CD14-positive monocyte (primary cell): ENCODE measurements at regions not wholly inside any gene's neighbourhood (a gene's known extent, or its start where the extent isn't known, plus 50 kb on each side); places are given as distances from the start of the nearest gene placed in this dataset.

ENCODE experiments used
- DNase-seq, 3 donors: peaks; one replicate each; pipeline ENCODE4 v3.0.0-alpha.2; 2011 to 2022
- H2AFZ ChIP-seq: 2 replicates; pipeline ENCODE4 v1.6.0; 2012; ENCODE audit warnings: mild to moderate bottlenecking, low read depth, low read length, inconsistent platforms; ENCODE audit not compliant: insufficient read depth, poor library complexity, severe bottlenecking
- H3K27ac ChIP-seq, 2 donors: 1 replicate in 1 of 2; 2 replicates in 1 of 2; pipeline ENCODE4 v1.5.1; 2012 to 2013; ENCODE audit warnings: low read length in 2 of 2, control low read depth in 1 of 2, inconsistent platforms in 1 of 2, low read depth in 1 of 2, mild to moderate bottlenecking in 1 of 2
- H3K27me3 ChIP-seq, 2 donors: one replicate each; pipeline versions ENCODE4 v1.6.0 to v1.6.1; 2011 to 2013; ENCODE audit warnings: low read length in 2 of 2; ENCODE audit not compliant: control insufficient read depth in 2 of 2, insufficient read depth in 2 of 2
- H3K36me3 ChIP-seq, 2 donors: replicated peaks in 1 of 2; 1 replicate in 1 of 2; 2 replicates in 1 of 2; pipeline versions ENCODE4 v1.5.1 to v1.6.1; 2012 to 2013; ENCODE audit warnings: low read length in 2 of 2, control low read depth in 1 of 2, inconsistent platforms in 1 of 2, mild to moderate bottlenecking in 1 of 2; ENCODE audit not compliant: insufficient read depth in 2 of 2, control insufficient read depth in 1 of 2
- H3K4me1 ChIP-seq, 2 donors: 1 replicate in 1 of 2; 2 replicates in 1 of 2; pipeline versions ENCODE4 v1.5.1 to v1.6.1; 2012 to 2013; ENCODE audit warnings: low read length in 2 of 2, control low read depth in 1 of 2, inconsistent platforms in 1 of 2, mild to moderate bottlenecking in 1 of 2, moderate library complexity in 1 of 2; ENCODE audit not compliant: insufficient read depth in 2 of 2, control insufficient read depth in 1 of 2
- H3K4me2 ChIP-seq: replicated peaks from 2 replicates; pipeline ENCODE3; 2012; ENCODE audit warnings: low read length, moderate library complexity, mild to moderate bottlenecking; ENCODE audit not compliant: poor library complexity, severe bottlenecking; ENCODE audit errors: extremely low read depth
- H3K4me3 ChIP-seq, 3 experiments: fragments of 200-600 bp in 1 of 3; sonication (generic) in 1 of 3; replicated peaks in 1 of 3; 1 replicate in 2 of 3; 2 replicates in 1 of 3; pipeline ENCODE4 v1.5.1; 2011 to 2013; ENCODE audit warnings: low read length in 3 of 3, mild to moderate bottlenecking in 3 of 3, control low read depth in 2 of 3, low read depth in 2 of 3, inconsistent platforms in 1 of 3, moderate library complexity in 1 of 3
- H3K79me2 ChIP-seq: 2 replicates; pipeline ENCODE4 v1.6.0; 2012; ENCODE audit warnings: mild to moderate bottlenecking, control low read depth, inconsistent platforms, low read length, moderate library complexity; ENCODE audit not compliant: insufficient read depth
- H3K9ac ChIP-seq: 2 replicates; pipeline ENCODE4 v1.6.0; 2017; ENCODE audit warnings: low read length, mild to moderate bottlenecking; ENCODE audit not compliant: insufficient read depth, poor library complexity, severe bottlenecking
- H3K9me3 ChIP-seq, 2 donors: replicated peaks in 1 of 2; 1 replicate in 1 of 2; 2 replicates in 1 of 2; pipeline versions ENCODE4 v1.5.1 to v1.6.1; 2012 to 2013; ENCODE audit warnings: low read length in 2 of 2, control low read depth in 1 of 2; ENCODE audit not compliant: control insufficient read depth in 1 of 2, insufficient read depth in 1 of 2
- H4K20me1 ChIP-seq: 2 replicates; pipeline ENCODE4 v1.6.0; 2012; ENCODE audit warnings: mild to moderate bottlenecking, low read length, control low read depth, moderate library complexity; ENCODE audit not compliant: insufficient read depth
- H3K27ac Mint-ChIP-seq, 7 donors: one replicate each; pipeline ENCODE4 v1.8.0; 2020; ENCODE audit warnings: mild to moderate bottlenecking in 7 of 7, mixed read lengths in 7 of 7, moderate library complexity in 6 of 7, inconsistent platforms in 2 of 7
- H3K27me3 Mint-ChIP-seq, 3 donors: one replicate each; pipeline ENCODE4 v1.8.0; 2021 to 2022; ENCODE audit warnings: low read depth in 3 of 3, mild to moderate bottlenecking in 3 of 3, mixed read lengths in 3 of 3, moderate library complexity in 3 of 3, inconsistent platforms in 1 of 3
- H3K36me3 Mint-ChIP-seq, 2 donors: one replicate each; pipeline ENCODE4 v1.8.0; 2020; ENCODE audit warnings: mixed read lengths in 2 of 2, inconsistent platforms in 1 of 2, mild to moderate bottlenecking in 1 of 2
- H3K4me1 Mint-ChIP-seq: one replicate; pipeline ENCODE4 v1.8.0; 2020; ENCODE audit warnings: mild to moderate bottlenecking, mixed read lengths
- H3K4me3 Mint-ChIP-seq, 2 donors: one replicate each; pipeline ENCODE4 v1.8.0; 2020; ENCODE audit warnings: mild to moderate bottlenecking in 2 of 2, mixed read lengths in 2 of 2, moderate library complexity in 1 of 2
- H3K9me3 Mint-ChIP-seq, 7 donors: one replicate each; pipeline ENCODE4 v1.8.0; 2020 to 2022; ENCODE audit warnings: mixed read lengths in 7 of 7, mild to moderate bottlenecking in 6 of 7, moderate library complexity in 6 of 7, inconsistent platforms in 2 of 7
- CTCF ChIP-seq: fragments of 200-600 bp; IDR thresholded peaks from one replicate; pipeline ENCODE4 v1.8.0; 2022; ENCODE audit warnings: antibody characterized with exemption, mild to moderate bottlenecking
- WGBS: methylation state at CpG from one replicate; pipeline ENCODE4 v1.1.5; 2013; ENCODE audit warnings: missing lambda C conversion rate; ENCODE audit not compliant: insufficient coverage; 5-methylcytosine and 5-hydroxymethylcytosine counted together
- intact Hi-C, 2 donors: fragments of 100-400 bp; cut with micrococcal nuclease; formaldehyde crosslinking; loops; one replicate each; pipeline versions ENCODE4 v1.15.0 to v1.15.1; 2023

- H3K4me3 Mint-ChIP-seq, result no peak overlapping the region
- Histone ChIP-seq H3K27ac (no peak overlapping the region), H4K20me1 (no peaks in the 10 kb centered on the region), H3K4me1 (no peaks in the 10 kb centered on the region), H2AFZ (no peak overlapping the region), H3K9ac (no peak overlapping the region), H3K27me3 (no peaks in the 10 kb centered on the region), H3K4me3 (no peak overlapping the region), H3K79me2 (no peaks in the 10 kb centered on the region), H3K36me3 (no peaks in the 10 kb centered on the region), H3K9me3 (peaks cover 0 to 3% of the 10 kb centered on the region in 2 donors), H3K4me2 (no peak overlapping the region)
- no peak for DNase-seq
- intact Hi-C loops, result no loop called here
- no peak for TF ChIP-seq CTCF
- peaks cover 0 to 2% (median 2%) of the 10 kb centered on the region in 3 donors for H3K27me3 Mint-ChIP-seq
- H3K4me1 Mint-ChIP-seq, result no peaks in the 10 kb centered on the region
- no peaks in the 10 kb centered on the region for H3K36me3 Mint-ChIP-seq
- peaks cover 0 to 9% (median 3%) of the 10 kb centered on the region in 7 donors for H3K9me3 Mint-ChIP-seq
- H3K27ac Mint-ChIP-seq, result no peak overlapping the region
- WGBS, result no CpG with 5 or more reads among the region's 2 CpGs
Measured at GRCh38 chr12:28930704-28931103, 218.4 kb upstream of the FAR2 start.

- Histone ChIP-seq H2AFZ (no peak overlapping the region), H3K79me2 (no peaks in the 10 kb centered on the region), H3K9me3 (no peaks in the 10 kb centered on the region), H3K4me3 (no peak overlapping the region), H3K9ac (no peak overlapping the region), H3K27me3 (no peaks in the 10 kb centered on the region), H3K4me1 (no peaks in the 10 kb centered on the region), H3K36me3 (no peaks in the 10 kb centered on the region), H3K27ac (no peak overlapping the region), H3K4me2 (no peak overlapping the region), H4K20me1 (no peaks in the 10 kb centered on the region)
- Mint-ChIP-seq H3K27me3 (peaks cover 0 to 2% (median 2%) of the 10 kb centered on the region in 3 donors), H3K4me1 (no peaks in the 10 kb centered on the region), H3K4me3 (no peak overlapping the region), H3K27ac (no peak overlapping the region), H3K36me3 (no peaks in the 10 kb centered on the region), H3K9me3 (peaks cover 0 to 3% (median 0%) of the 10 kb centered on the region in 7 donors)
- no peak for TF ChIP-seq CTCF
- DNase-seq, result no peak
- intact Hi-C loops, result no loop called here
- WGBS, result no CpG with 5 or more reads among the region's 1 CpG
Measured at GRCh38 chr12:28933176-28933575, 215.9 kb upstream of the FAR2 start.
